HepG2 (cell line): ENCODE measurements at regions not wholly inside any gene's neighbourhood (a gene's known extent, or its start where the extent isn't known, plus 50 kb on each side); places are given as distances from the start of the nearest gene placed in this dataset.

Experiments
- ARNT ChIP-seq: fragments of 450-650 bp; IDR thresholded peaks from 2 replicates; pipeline ENCODE4 v1.6.1; 2017
- CBX2 ChIP-seq, 2 experiments: fragments of 200-600 bp in 1 of 2; sonication (generic); formaldehyde crosslinking in 1 of 2; IDR thresholded peaks; 2 replicates each; pipeline versions ENCODE4 v1.7.0 to v1.8.1; 2018 to 2022; ENCODE audit warnings: low read depth in 2 of 2, low read length in 1 of 2, mild to moderate bottlenecking in 1 of 2, missing genetic modification reagents in 1 of 2
- CEBPB ChIP-seq: IDR thresholded peaks from 2 replicates; pipeline ENCODE4 v1.6.1; 2011; ENCODE audit warnings: low read depth, low read length, improper control_type of control experiment, borderline replicate concordance
- CTCF ChIP-seq: sonication (generic); formaldehyde crosslinking; IDR thresholded peaks from 2 replicates; pipeline ENCODE4 v1.5.0; 2020; ENCODE audit warnings: mild to moderate bottlenecking, missing genetic modification reagents, moderate library complexity
- ESRRA ChIP-seq: sonication (generic); formaldehyde crosslinking; IDR thresholded peaks from 2 replicates; pipeline ENCODE4 v1.5.1; 2020; ENCODE audit warnings: mild to moderate bottlenecking, low read depth, missing genetic modification reagents
- ETS1 ChIP-seq: sonication (generic); formaldehyde crosslinking; IDR thresholded peaks from 2 replicates; pipeline ENCODE4 v1.4.0; 2020; ENCODE audit warnings: missing genetic modification reagents
- FOXK2 ChIP-seq: fragments of 450-650 bp; IDR thresholded peaks from 2 replicates; pipeline ENCODE4 v1.6.1; 2016
- IRX3 ChIP-seq: sonication (generic); formaldehyde crosslinking; IDR thresholded peaks from 2 replicates; pipeline ENCODE4 v1.8.1; 2023; ENCODE audit warnings: mild to moderate bottlenecking, low read depth, missing genetic modification reagents, borderline replicate concordance
- PHB2 ChIP-seq: fragments of 450-650 bp; IDR thresholded peaks from 2 replicates; pipeline ENCODE4 v1.6.1; 2018; ENCODE audit not compliant: partially characterized antibody
- SALL1 ChIP-seq: sonication (generic); formaldehyde crosslinking; IDR thresholded peaks from 2 replicates; pipeline ENCODE4 v1.8.0; 2022; ENCODE audit warnings: mild to moderate bottlenecking, missing genetic modification reagents
- SIN3A ChIP-seq: IDR thresholded peaks from 2 replicates; pipeline ENCODE4 v1.6.1; 2011; ENCODE audit warnings: low read depth, mild to moderate bottlenecking, control low read depth, low read length, borderline replicate concordance
- TRIM24 ChIP-seq: sonication (generic); formaldehyde crosslinking; IDR thresholded peaks from 2 replicates; pipeline ENCODE4 v1.8.0; 2022; ENCODE audit warnings: mild to moderate bottlenecking, missing genetic modification reagents
- ZNF143 ChIP-seq: sonication (generic); formaldehyde crosslinking; IDR thresholded peaks from 2 replicates; pipeline ENCODE4 v1.4.0; 2020; ENCODE audit warnings: missing genetic modification reagents
- TF ChIP-seq, protein P1 (sequence below): sonication (generic); formaldehyde crosslinking; IDR thresholded peaks from 2 replicates; pipeline ENCODE4 v1.4.0; 2020; ENCODE audit warnings: missing genetic modification reagents

DNA sequence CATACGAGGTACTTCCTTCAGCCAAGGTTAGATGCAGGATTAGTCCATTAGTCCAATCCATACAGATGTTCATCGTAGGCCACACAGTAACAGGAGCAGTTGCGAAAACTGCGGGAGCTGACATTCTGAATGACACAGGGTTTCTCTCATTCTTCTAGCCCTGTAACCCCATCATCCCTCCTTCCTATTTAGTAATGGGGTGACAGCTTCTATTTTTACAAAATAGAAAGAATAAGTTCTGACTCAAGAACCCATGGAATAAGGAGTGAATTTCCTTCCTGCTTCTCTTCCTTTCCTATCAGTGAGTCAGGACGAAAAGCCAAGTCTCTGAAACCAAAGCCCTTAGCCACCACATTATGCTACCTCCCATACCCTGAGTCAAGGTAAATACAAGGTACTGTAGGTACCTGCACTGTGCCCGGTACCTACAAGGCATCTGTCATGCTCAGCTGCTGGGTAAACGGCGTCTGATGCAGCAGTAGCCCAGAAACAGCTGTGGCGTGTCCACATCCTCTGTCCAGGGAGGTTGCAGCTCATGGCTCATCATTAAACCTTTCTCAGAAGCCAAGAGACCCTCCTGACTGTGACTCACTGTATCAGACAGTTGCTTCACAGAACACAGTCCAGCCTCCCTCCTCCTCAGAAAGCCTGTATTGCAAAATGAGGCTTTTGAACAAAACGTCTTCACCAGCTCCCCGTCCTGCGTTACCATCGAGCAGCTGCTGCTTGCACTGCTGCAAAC, 84.2 kb downstream of the ESM1 start:
- TF ChIP-seq CTCF (CRISPR knock-in tag), result no peak
- no peak for TF ChIP-seq FOXK2
- no peak for TF ChIP-seq ETS1
- TF ChIP-seq ESRRA (CRISPR knock-in tag), result no peak
- TF ChIP-seq IRX3, result no peak
- TF ChIP-seq, protein P1, sequence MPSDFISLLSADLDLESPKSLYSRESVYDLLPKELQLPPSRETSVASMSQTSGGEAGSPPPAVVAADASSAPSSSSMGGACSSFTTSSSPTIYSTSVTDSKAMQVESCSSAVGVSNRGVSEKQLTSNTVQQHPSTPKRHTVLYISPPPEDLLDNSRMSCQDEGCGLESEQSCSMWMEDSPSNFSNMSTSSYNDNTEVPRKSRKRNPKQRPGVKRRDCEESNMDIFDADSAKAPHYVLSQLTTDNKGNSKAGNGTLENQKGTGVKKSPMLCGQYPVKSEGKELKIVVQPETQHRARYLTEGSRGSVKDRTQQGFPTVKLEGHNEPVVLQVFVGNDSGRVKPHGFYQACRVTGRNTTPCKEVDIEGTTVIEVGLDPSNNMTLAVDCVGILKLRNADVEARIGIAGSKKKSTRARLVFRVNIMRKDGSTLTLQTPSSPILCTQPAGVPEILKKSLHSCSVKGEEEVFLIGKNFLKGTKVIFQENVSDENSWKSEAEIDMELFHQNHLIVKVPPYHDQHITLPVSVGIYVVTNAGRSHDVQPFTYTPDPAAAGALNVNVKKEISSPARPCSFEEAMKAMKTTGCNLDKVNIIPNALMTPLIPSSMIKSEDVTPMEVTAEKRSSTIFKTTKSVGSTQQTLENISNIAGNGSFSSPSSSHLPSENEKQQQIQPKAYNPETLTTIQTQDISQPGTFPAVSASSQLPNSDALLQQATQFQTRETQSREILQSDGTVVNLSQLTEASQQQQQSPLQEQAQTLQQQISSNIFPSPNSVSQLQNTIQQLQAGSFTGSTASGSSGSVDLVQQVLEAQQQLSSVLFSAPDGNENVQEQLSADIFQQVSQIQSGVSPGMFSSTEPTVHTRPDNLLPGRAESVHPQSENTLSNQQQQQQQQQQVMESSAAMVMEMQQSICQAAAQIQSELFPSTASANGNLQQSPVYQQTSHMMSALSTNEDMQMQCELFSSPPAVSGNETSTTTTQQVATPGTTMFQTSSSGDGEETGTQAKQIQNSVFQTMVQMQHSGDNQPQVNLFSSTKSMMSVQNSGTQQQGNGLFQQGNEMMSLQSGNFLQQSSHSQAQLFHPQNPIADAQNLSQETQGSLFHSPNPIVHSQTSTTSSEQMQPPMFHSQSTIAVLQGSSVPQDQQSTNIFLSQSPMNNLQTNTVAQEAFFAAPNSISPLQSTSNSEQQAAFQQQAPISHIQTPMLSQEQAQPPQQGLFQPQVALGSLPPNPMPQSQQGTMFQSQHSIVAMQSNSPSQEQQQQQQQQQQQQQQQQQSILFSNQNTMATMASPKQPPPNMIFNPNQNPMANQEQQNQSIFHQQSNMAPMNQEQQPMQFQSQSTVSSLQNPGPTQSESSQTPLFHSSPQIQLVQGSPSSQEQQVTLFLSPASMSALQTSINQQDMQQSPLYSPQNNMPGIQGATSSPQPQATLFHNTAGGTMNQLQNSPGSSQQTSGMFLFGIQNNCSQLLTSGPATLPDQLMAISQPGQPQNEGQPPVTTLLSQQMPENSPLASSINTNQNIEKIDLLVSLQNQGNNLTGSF, result no peak
- TF ChIP-seq ARNT, result no peak
- no peak for TF ChIP-seq CBX2 (IDR thresholded peaks at IDR 0.05; ENCODE audit: low read depth, low read length)
- TF ChIP-seq CBX2 (CRISPR knock-in tag; IDR thresholded peaks at IDR 0.05; ENCODE audit: low read depth), result no peak
- TF ChIP-seq CEBPB, result no peak
- no peak for TF ChIP-seq ZNF143 (CRISPR knock-in tag)
- TF ChIP-seq PHB2, result no peak
- no peak for TF ChIP-seq TRIM24
- TF ChIP-seq SALL1 (CRISPR knock-in tag), result no peak
- no peak for TF ChIP-seq SIN3A
